Left lung (tissue), 4 donors: ENCODE measurements at regions not wholly inside any gene's neighbourhood (a gene's known extent, or its start where the extent isn't known, plus 50 kb on each side); places are given as distances from the start of the nearest gene placed in this dataset.

Experiments used
- ATAC-seq: fragments of 200-7000 bp; cut with Tn5 transposase; one replicate; pipeline ENCODE4 v1.9.1; 2020; ENCODE audit warnings: moderate library complexity
- DNase-seq, 4 donors: peaks; one replicate each; pipeline ENCODE4 v3.0.0-alpha.2; 2013 to 2020
- H3K27ac ChIP-seq, 2 donors: fragments of 200-600 bp; sonication (generic) in 1 of 2; one replicate each; pipeline versions ENCODE4 v1.5.0 to v1.8.0; 2020 to 2021
- H3K27me3 ChIP-seq, 2 donors: fragments of 200-600 bp; sonication (generic) in 1 of 2; one replicate each; pipeline versions ENCODE4 v1.5.0 to v1.8.0; 2020 to 2021
- H3K36me3 ChIP-seq, 2 donors: fragments of 200-600 bp; sonication (generic) in 1 of 2; one replicate each; pipeline versions ENCODE4 v1.5.0 to v1.8.0; 2020 to 2021
- H3K4me1 ChIP-seq, 2 donors: fragments of 200-600 bp; one replicate each; pipeline ENCODE4 v1.8.0; 2021
- H3K4me3 ChIP-seq, 2 donors: fragments of 200-600 bp; sonication (generic) in 1 of 2; one replicate each; pipeline versions ENCODE4 v1.5.0 to v1.8.0; 2020 to 2021; ENCODE audit warnings: mild to moderate bottlenecking in 1 of 2
- H3K9me3 ChIP-seq, 2 donors: fragments of 200-600 bp; sonication (generic) in 1 of 2; one replicate each; pipeline versions ENCODE4 v1.5.0 to v1.8.0; 2020 to 2021
- CTCF ChIP-seq, 2 donors: fragments of 200-600 bp; sonication (generic) in 1 of 2; IDR thresholded peaks; one replicate each; pipeline versions ENCODE4 v1.5.0 to v1.8.0; 2021; ENCODE audit warnings: antibody characterized with exemption in 2 of 2
- intact Hi-C, 2 donors: fragments of 100-400 bp; cut with DNase I; formaldehyde crosslinking; loops; one replicate each; pipeline versions ENCODE4 v1.11.2 to v1.14.2; 2022
- donor health status: DM: no; HTN: yes; CAD: no.
- donor health status: DM: no; HTN: no; CAD: no.

- H3K4me3 ChIP-seq, result no peak overlapping the region
- peak; percentile 58 for ATAC-seq
- intact Hi-C loops, result no loop called here
- H3K27me3 ChIP-seq, result no peaks in the 10 kb centered on the region
- peak overlapping the region in 1 of 2 donors; percentile 21 for H3K27ac ChIP-seq
- no peaks in the 10 kb centered on the region for H3K9me3 ChIP-seq
- DNase-seq, result no peak
- H3K4me1 ChIP-seq, result no peaks in the 10 kb centered on the region
- no peaks in the 10 kb centered on the region for H3K36me3 ChIP-seq
- TF ChIP-seq CTCF (IDR thresholded peaks at IDR 0.05), result no peak
Observed at GRCh38 chr1:218823291-218823900, 350.3 kb upstream of the LYPLAL1 start.

DNA sequence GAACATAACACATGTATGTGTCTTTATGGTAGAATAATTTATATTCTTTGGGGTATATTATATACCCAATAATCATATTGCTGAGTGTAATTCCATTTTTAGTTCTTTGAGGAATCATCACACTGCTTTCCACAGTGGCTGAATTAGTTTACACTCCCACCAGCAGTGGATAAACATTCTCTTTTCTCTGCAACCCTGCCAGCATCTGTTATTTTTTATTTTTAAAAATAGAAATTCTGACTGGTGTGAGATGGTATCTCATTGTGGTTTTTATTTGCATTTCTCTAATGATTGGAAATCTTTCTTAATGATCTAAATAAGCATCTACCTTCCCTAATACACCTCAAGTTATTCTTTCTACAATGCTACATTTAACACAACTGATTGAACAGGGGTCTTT is 346.2 kb upstream of the LYPLAL1 start:
- Histone ChIP-seq H3K36me3 (no peaks in the 10 kb centered on the region), H3K4me1 (no peaks in the 10 kb centered on the region), H3K4me3 (no peak overlapping the region), H3K27ac (no peak overlapping the region), H3K9me3 (no peaks in the 10 kb centered on the region), H3K27me3 (no peaks in the 10 kb centered on the region)
- intact Hi-C loops, result no loop called here
- ATAC-seq (no peak), DNase-seq (no peak)
- no peak for TF ChIP-seq CTCF (IDR thresholded peaks at IDR 0.05)

- DNase-seq (no peak), ATAC-seq (peak; percentile 81)
- Histone ChIP-seq H3K4me1 (no peaks in the 10 kb centered on the region), H3K27me3 (no peaks in the 10 kb centered on the region), H3K27ac (no peak overlapping the region), H3K9me3 (no peaks in the 10 kb centered on the region), H3K4me3 (no peak overlapping the region), H3K36me3 (no peaks in the 10 kb centered on the region)
- TF ChIP-seq CTCF (IDR thresholded peaks at IDR 0.05), result no peak
- intact Hi-C loops, result no loop called here
Observed at GRCh38 chr1:218828125-218828650, 345.5 kb upstream of the LYPLAL1 start.

DNA sequence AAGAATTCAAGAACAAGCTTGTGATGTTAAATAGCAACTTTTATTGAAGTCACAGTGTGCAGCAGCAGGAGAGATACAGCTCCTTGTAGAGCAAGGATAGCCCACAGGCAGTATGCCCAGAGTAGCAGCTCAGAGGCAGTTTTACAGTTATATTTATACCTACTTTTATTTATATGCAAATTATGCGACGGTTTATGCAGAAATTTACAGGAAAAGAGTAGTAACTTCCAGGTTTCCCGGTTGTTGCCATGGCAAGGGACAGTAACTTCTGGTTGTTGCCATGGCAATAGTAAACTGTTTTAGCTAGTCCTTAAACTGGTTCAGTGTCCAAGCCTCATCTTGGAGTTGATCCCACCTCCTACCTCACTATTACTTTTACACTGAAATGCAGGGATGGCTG is 344.6 kb upstream of the LYPLAL1 start:
- H3K36me3 ChIP-seq, result no peaks in the 10 kb centered on the region
- no peaks in the 10 kb centered on the region for H3K27me3 ChIP-seq
- no peak for ATAC-seq
- no peak overlapping the region for H3K27ac ChIP-seq
- no peaks in the 10 kb centered on the region for H3K9me3 ChIP-seq
- intact Hi-C loops, result no loop called here
- TF ChIP-seq CTCF (IDR thresholded peaks at IDR 0.05), result no peak
- no peak for DNase-seq
- H3K4me3 ChIP-seq, result no peak overlapping the region
- no peaks in the 10 kb centered on the region for H3K4me1 ChIP-seq

DNA sequence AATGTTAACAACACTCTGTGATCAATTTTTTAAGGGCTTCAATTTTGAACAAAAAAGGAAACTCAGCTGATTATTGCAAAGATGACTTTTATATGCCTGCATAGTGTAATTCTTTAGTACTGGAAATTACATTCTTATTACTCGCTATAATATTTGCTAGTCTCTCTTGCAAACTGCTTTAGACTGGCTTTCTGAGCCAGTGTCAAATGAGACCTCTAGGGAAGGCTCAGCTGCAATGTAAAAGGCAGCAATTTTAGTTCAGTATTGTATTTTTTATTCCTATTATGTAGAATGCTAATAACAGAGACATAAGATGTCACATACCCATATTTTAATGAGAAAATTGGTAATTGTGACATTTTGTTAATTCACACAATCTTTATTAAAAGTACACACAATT is 338.1 kb upstream of the LYPLAL1 start:
- ATAC-seq (no peak), DNase-seq (no peak)
- H3K4me3 ChIP-seq, result no peak overlapping the region
- H3K4me1 ChIP-seq, result no peaks in the 10 kb centered on the region
- no peaks in the 10 kb centered on the region for H3K9me3 ChIP-seq
- intact Hi-C loops, result no loop called here
- H3K36me3 ChIP-seq, result no peaks in the 10 kb centered on the region
- H3K27me3 ChIP-seq, result no peaks in the 10 kb centered on the region
- H3K27ac ChIP-seq, result no peak overlapping the region
- TF ChIP-seq CTCF (IDR thresholded peaks at IDR 0.05), result no peak
